Activated T-helper 1 cell treated with anti-CD3 and anti-CD28 coated beads, Interleukin-12 subunit alpha, Interleukin-12 subunit beta, Interleukin-2, Interleukin-4 antibody, amounts not matched to agents 30 ng/mL and 10 ng/mL and 1 ng/mL, durations not matched to agents 14 hours and 24 hours and 36 hours (primary cell): ENCODE measurements at regions not wholly inside any gene's neighbourhood (a gene's known extent, or its start where the extent isn't known, plus 50 kb on each side); places are given as distances from the start of the nearest gene placed in this dataset.

Experiments used
- DNase-seq: peaks from one replicate; pipeline ENCODE4 v3.0.0; 2021; ENCODE audit warnings: low spot score
- H3K27ac Mint-ChIP-seq: one replicate; pipeline ENCODE4 v1.8.0; 2021; ENCODE audit warnings: mild to moderate bottlenecking, mixed read lengths
- H3K27me3 Mint-ChIP-seq: one replicate; pipeline ENCODE4 v1.8.0; 2022; ENCODE audit warnings: mild to moderate bottlenecking, moderate library complexity, mixed read lengths; ENCODE audit not compliant: insufficient read depth
- H3K36me3 Mint-ChIP-seq: one replicate; pipeline ENCODE4 v1.8.0; 2021; ENCODE audit warnings: low read depth, mixed read lengths
- H3K4me1 Mint-ChIP-seq: one replicate; pipeline ENCODE4 v1.8.0; 2021; ENCODE audit warnings: low read depth, mixed read lengths
- H3K4me3 Mint-ChIP-seq: one replicate; pipeline ENCODE4 v1.8.0; 2021; ENCODE audit warnings: mild to moderate bottlenecking, moderate library complexity, mixed read lengths
- H3K9me3 Mint-ChIP-seq: one replicate; pipeline ENCODE4 v1.8.0; 2021; ENCODE audit warnings: mixed read lengths
- intact Hi-C: fragments of 100-400 bp; cut with micrococcal nuclease; formaldehyde crosslinking; loops from one replicate; pipeline ENCODE4 v1.15.1; 2024

GRCh38 chr18:43876748-43877147, 599.5 kb upstream of the SYT4 start:
- H3K36me3 Mint-ChIP-seq, result no peaks in the 10 kb centered on the region
- peaks cover 14% of the 10 kb centered on the region for H3K9me3 Mint-ChIP-seq
- intact Hi-C loops, result no loop called here
- no peak for DNase-seq
- H3K4me3 Mint-ChIP-seq, result no peak overlapping the region
- no peaks in the 10 kb centered on the region for H3K4me1 Mint-ChIP-seq
- no peak overlapping the region for H3K27ac Mint-ChIP-seq
- no peaks in the 10 kb centered on the region for H3K27me3 Mint-ChIP-seq

- Mint-ChIP-seq H3K4me1 (no peaks in the 10 kb centered on the region), H3K9me3 (peaks cover 14% of the 10 kb centered on the region), H3K4me3 (no peak overlapping the region), H3K36me3 (no peaks in the 10 kb centered on the region), H3K27me3 (no peaks in the 10 kb centered on the region), H3K27ac (no peak overlapping the region)
- intact Hi-C loops, result no loop called here
- no peak for DNase-seq
These were observed 600.5 kb upstream of the SYT4 start for GRCh38 chr18:43877616-43878321.

- intact Hi-C loops, result no loop called here
- Mint-ChIP-seq H3K4me3 (no peak overlapping the region), H3K27ac (no peak overlapping the region)
These were observed 602.1 kb upstream of the SYT4 start for GRCh38 chr18:43879415-43879814.

GRCh38 chr18:43882358-43883055, 605.2 kb upstream of the SYT4 start:
- Mint-ChIP-seq H3K4me3 (no peak overlapping the region), H3K9me3 (peaks cover 22% of the 10 kb centered on the region), H3K27ac (no peak overlapping the region), H3K27me3 (no peaks in the 10 kb centered on the region), H3K4me1 (no peaks in the 10 kb centered on the region), H3K36me3 (no peaks in the 10 kb centered on the region)
- DNase-seq, result no peak
- intact Hi-C loops, result no loop called here

More at GRCh38 chr18:43879415-43879814, 602.1 kb upstream of the SYT4 start:
- DNase-seq, result no peak
- H3K27me3 Mint-ChIP-seq, result no peaks in the 10 kb centered on the region
- no peaks in the 10 kb centered on the region for H3K4me1 Mint-ChIP-seq
- H3K9me3 Mint-ChIP-seq, result peaks cover 14% of the 10 kb centered on the region
- H3K36me3 Mint-ChIP-seq, result no peaks in the 10 kb centered on the region

- H3K27me3 Mint-ChIP-seq, result no peaks in the 10 kb centered on the region
- H3K4me1 Mint-ChIP-seq, result no peaks in the 10 kb centered on the region
- peaks cover 12% of the 10 kb centered on the region for H3K9me3 Mint-ChIP-seq
- intact Hi-C loops, result no loop called here
- DNase-seq, result no peak
- H3K4me3 Mint-ChIP-seq, result no peak overlapping the region
- H3K36me3 Mint-ChIP-seq, result no peaks in the 10 kb centered on the region
- H3K27ac Mint-ChIP-seq, result no peak overlapping the region
These were observed 606.6 kb upstream of the SYT4 start for GRCh38 chr18:43883886-43884285.

GRCh38 chr18:43886341-43886740, 609.1 kb upstream of the SYT4 start:
- Mint-ChIP-seq H3K36me3 (no peaks in the 10 kb centered on the region), H3K27ac (no peak overlapping the region), H3K4me1 (no peaks in the 10 kb centered on the region), H3K27me3 (no peaks in the 10 kb centered on the region), H3K4me3 (no peak overlapping the region), H3K9me3 (peaks cover 16% of the 10 kb centered on the region)
- DNase-seq, result no peak
- intact Hi-C loops, result no loop called here

- no peak for DNase-seq
- Mint-ChIP-seq H3K36me3 (no peaks in the 10 kb centered on the region), H3K27ac (no peak overlapping the region), H3K4me3 (no peak overlapping the region), H3K9me3 (peaks cover 16% of the 10 kb centered on the region), H3K4me1 (no peaks in the 10 kb centered on the region), H3K27me3 (no peaks in the 10 kb centered on the region)
- intact Hi-C loops, result no loop called here
These were observed 610.2 kb upstream of the SYT4 start for GRCh38 chr18:43887491-43887890.

- H3K27me3 Mint-ChIP-seq, result no peaks in the 10 kb centered on the region
- H3K4me3 Mint-ChIP-seq, result no peak overlapping the region
- no peaks in the 10 kb centered on the region for H3K4me1 Mint-ChIP-seq
- intact Hi-C loops, result no loop called here
- H3K27ac Mint-ChIP-seq, result no peak overlapping the region
- no peak for DNase-seq
- peaks cover 16% of the 10 kb centered on the region for H3K9me3 Mint-ChIP-seq
- no peaks in the 10 kb centered on the region for H3K36me3 Mint-ChIP-seq
These were observed 611.3 kb upstream of the SYT4 start for GRCh38 chr18:43888598-43888997.

- no peak overlapping the region for H3K4me3 Mint-ChIP-seq
- H3K36me3 Mint-ChIP-seq, result no peaks in the 10 kb centered on the region
- H3K27ac Mint-ChIP-seq, result no peak overlapping the region
- DNase-seq, result no peak
- H3K27me3 Mint-ChIP-seq, result no peaks in the 10 kb centered on the region
- H3K9me3 Mint-ChIP-seq, result peaks cover 9% of the 10 kb centered on the region
- no peaks in the 10 kb centered on the region for H3K4me1 Mint-ChIP-seq
- intact Hi-C loops, result no loop called here
These were observed 615.8 kb upstream of the SYT4 start for GRCh38 chr18:43893001-43893637.

- Mint-ChIP-seq H3K9me3 (no peaks in the 10 kb centered on the region), H3K4me1 (no peaks in the 10 kb centered on the region), H3K36me3 (no peaks in the 10 kb centered on the region), H3K4me3 (no peak overlapping the region), H3K27me3 (peaks cover 2% of the 10 kb centered on the region), H3K27ac (no peak overlapping the region)
- intact Hi-C loops, result no loop called here
- DNase-seq, result no peak
These were observed 627.0 kb upstream of the SYT4 start for GRCh38 chr18:43904209-43904837.

GRCh38 chr18:43914018-43914417, 636.7 kb upstream of the SYT4 start:
- H3K4me3 Mint-ChIP-seq, result no peak overlapping the region
- no peaks in the 10 kb centered on the region for H3K36me3 Mint-ChIP-seq
- intact Hi-C loops, result no loop called here
- H3K27me3 Mint-ChIP-seq, result no peaks in the 10 kb centered on the region
- no peak overlapping the region for H3K27ac Mint-ChIP-seq
- DNase-seq, result no peak
- H3K4me1 Mint-ChIP-seq, result no peaks in the 10 kb centered on the region
- H3K9me3 Mint-ChIP-seq, result peaks cover 18% of the 10 kb centered on the region

GRCh38 chr18:43916984-43917383, 639.7 kb upstream of the SYT4 start:
- DNase-seq, result no peak
- Mint-ChIP-seq H3K4me3 (no peak overlapping the region), H3K27ac (no peak overlapping the region), H3K9me3 (peaks cover 11% of the 10 kb centered on the region), H3K27me3 (no peaks in the 10 kb centered on the region), H3K36me3 (no peaks in the 10 kb centered on the region), H3K4me1 (no peaks in the 10 kb centered on the region)
- intact Hi-C loops, result no loop called here

GRCh38 chr18:43917520-43917919, 640.2 kb upstream of the SYT4 start:
- H3K36me3 Mint-ChIP-seq, result no peaks in the 10 kb centered on the region
- no peaks in the 10 kb centered on the region for H3K27me3 Mint-ChIP-seq
- no peak overlapping the region for H3K27ac Mint-ChIP-seq
- H3K4me3 Mint-ChIP-seq, result no peak overlapping the region
- peaks cover 8% of the 10 kb centered on the region for H3K9me3 Mint-ChIP-seq
- no peak for DNase-seq
- no peaks in the 10 kb centered on the region for H3K4me1 Mint-ChIP-seq
- intact Hi-C loops, result no loop called here
